Right lobe of liver (tissue), 6 donors: ENCODE measurements at regions not wholly inside any gene's neighbourhood (a gene's known extent, or its start where the extent isn't known, plus 50 kb on each side); places are given as distances from the start of the nearest gene placed in this dataset.

Experiments
- ATAC-seq, 4 donors: fragments of 200-7000 bp; cut with Tn5 transposase; one replicate each; pipeline ENCODE4 v1.9.1; 2020; ENCODE audit warnings: mild to moderate bottlenecking in 4 of 4, moderate library complexity in 4 of 4
- DNase-seq, 3 donors: peaks; one replicate each; pipeline ENCODE4 v3.0.0-alpha.2; 2020
- H3K27ac ChIP-seq, 3 donors: fragments of 200-600 bp; one replicate each; pipeline ENCODE4 v1.8.0; 2022
- H3K27me3 ChIP-seq, 2 donors: fragments of 200-600 bp; one replicate each; pipeline ENCODE4 v1.8.0; 2022
- H3K36me3 ChIP-seq, 4 donors: fragments of 200-600 bp; sonication (generic) in 1 of 4; one replicate each; pipeline versions ENCODE4 v1.5.1 to v1.8.0; 2017 to 2022; ENCODE audit warnings: control low read depth in 1 of 4
- H3K4me1 ChIP-seq, 4 donors: fragments of 200-600 bp; sonication (generic) in 1 of 4; one replicate each; pipeline versions ENCODE4 v1.5.1 to v1.8.0; 2017 to 2022; ENCODE audit warnings: control low read depth in 1 of 4
- H3K4me3 ChIP-seq, 3 donors: fragments of 200-600 bp; one replicate each; pipeline ENCODE4 v1.8.0; 2022
- H3K9me3 ChIP-seq, 4 donors: fragments of 200-600 bp; sonication (generic) in 1 of 4; one replicate each; pipeline versions ENCODE4 v1.5.1 to v1.8.0; 2017 to 2022; ENCODE audit warnings: control low read depth in 1 of 4
- POLR2A ChIP-seq: fragments of 450-650 bp; IDR thresholded peaks from one replicate; pipeline ENCODE4 v1.6.1; 2017; ENCODE audit warnings: antibody characterized with exemption, mild to moderate bottlenecking
- WGBS: methylation state at CpG from one replicate; pipeline ENCODE4 v1.1.6; 2018; ENCODE audit warnings: low coverage, low lambda C conversion rate; ENCODE audit not compliant: insufficient coverage; ENCODE audit errors: missing lambda C conversion rate; 5-methylcytosine and 5-hydroxymethylcytosine counted together
- intact Hi-C, 2 donors: fragments of 100-400 bp; cut with DNase I; formaldehyde crosslinking; loops; one replicate each; pipeline versions ENCODE4 v1.11.2 to v1.14.1; 2022
- TF ChIP-seq, protein P1 (sequence below), 4 donors: fragments of 200-600 bp in 3 of 4; fragments of 450-650 bp in 1 of 4; IDR thresholded peaks; one replicate each; pipeline versions ENCODE4 v1.5.1 to v1.8.0; 2016 to 2022; ENCODE audit warnings: antibody characterized with exemption in 4 of 4, mild to moderate bottlenecking in 2 of 4
- donor health status: DM: no; HTN: yes; CAD: no.
- donor health status: DM: no; HTN: no; CAD: no.
- donor health status: DM: no; HTN: no; CAD: no.
- donor health status: DM: no; HTN: yes; CAD: no.
- donor health status: DM: no; HTN: yes; CAD: no.

DNA sequence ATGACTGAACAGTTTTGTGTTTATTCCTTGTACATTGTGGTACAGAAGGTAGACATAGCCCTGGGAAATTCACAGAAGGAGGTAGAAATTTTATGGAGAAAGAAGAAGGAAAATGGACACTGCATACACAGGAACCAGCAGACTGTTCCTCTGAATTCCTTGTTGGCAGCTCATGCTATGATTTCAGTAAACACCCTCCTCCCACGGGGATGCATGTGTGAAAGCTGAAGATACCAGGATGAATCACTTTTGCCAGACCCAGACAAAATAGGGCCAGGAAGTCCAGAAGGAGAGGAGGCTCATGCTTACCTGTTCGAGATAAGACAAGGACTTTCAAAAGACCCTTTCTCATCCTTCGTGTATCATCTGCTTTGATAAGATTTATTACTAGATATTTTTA lies 110.3 kb upstream of the GGTLC1 start:
- ATAC-seq (no peak), DNase-seq (no peak)
- intact Hi-C loops: no loop called here
- H3K36me3 ChIP-seq: no peaks in the 10 kb centered on the region
- TF ChIP-seq POLR2A: no peak
- TF ChIP-seq, protein P1, sequence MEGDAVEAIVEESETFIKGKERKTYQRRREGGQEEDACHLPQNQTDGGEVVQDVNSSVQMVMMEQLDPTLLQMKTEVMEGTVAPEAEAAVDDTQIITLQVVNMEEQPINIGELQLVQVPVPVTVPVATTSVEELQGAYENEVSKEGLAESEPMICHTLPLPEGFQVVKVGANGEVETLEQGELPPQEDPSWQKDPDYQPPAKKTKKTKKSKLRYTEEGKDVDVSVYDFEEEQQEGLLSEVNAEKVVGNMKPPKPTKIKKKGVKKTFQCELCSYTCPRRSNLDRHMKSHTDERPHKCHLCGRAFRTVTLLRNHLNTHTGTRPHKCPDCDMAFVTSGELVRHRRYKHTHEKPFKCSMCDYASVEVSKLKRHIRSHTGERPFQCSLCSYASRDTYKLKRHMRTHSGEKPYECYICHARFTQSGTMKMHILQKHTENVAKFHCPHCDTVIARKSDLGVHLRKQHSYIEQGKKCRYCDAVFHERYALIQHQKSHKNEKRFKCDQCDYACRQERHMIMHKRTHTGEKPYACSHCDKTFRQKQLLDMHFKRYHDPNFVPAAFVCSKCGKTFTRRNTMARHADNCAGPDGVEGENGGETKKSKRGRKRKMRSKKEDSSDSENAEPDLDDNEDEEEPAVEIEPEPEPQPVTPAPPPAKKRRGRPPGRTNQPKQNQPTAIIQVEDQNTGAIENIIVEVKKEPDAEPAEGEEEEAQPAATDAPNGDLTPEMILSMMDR (IDR thresholded peaks at IDR 0.05): no peak
- no peaks in the 10 kb centered on the region for H3K27me3 ChIP-seq
- no peak overlapping the region for H3K27ac ChIP-seq
- 45% methylated on average over 3 of the region's 3 CpGs for WGBS
- no peaks in the 10 kb centered on the region for H3K9me3 ChIP-seq
- no peak overlapping the region for H3K4me3 ChIP-seq
- H3K4me1 ChIP-seq: peaks cover 0 to 24% (median 3%) of the 10 kb centered on the region in 4 donors

DNA sequence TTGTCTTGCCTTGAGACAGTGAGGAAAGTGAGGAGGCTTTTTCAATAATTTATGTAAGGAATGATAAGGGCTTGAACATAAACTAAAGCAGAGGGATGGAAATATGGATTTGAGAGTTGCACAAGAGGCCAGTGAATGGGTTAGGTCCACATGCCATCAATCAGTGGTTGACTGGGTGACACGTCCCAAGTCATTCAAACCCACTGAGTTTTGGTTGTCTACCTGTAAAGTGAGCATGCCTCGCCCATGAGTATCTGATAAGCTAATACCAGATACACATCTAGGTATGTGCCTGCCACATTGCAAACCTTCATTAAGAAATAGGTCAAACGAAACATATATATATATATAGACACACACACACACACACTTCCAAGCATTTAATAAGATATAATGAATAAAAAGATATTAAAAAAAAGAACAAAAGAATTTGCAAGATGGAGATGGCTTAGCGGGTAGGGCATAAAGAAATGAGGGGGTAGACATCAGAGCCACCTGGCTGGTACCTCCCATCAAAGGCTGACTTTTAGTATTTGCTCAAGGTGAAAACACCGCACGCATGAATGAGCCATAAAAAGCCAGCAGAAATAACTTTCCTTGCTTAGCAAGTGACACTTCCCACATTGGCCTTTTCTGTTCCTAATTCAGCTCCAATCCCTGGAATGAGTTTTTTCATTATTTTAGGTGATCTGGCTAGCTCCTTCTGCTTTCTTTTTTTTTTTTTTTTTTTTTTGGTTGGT lies 109.1 kb upstream of the GGTLC1 start:
- no peak overlapping the region for H3K27ac ChIP-seq
- H3K9me3 ChIP-seq: no peaks in the 10 kb centered on the region
- intact Hi-C loops: no loop called here
- no peak overlapping the region for H3K4me3 ChIP-seq
- H3K36me3 ChIP-seq: no peaks in the 10 kb centered on the region
- 81% methylated on average over 5 of the region's 6 CpGs for WGBS
- no peaks in the 10 kb centered on the region for H3K27me3 ChIP-seq
- DNase-seq: no peak
- TF ChIP-seq POLR2A: no peak
- TF ChIP-seq, protein P1 (IDR thresholded peaks at IDR 0.05): no peak
- ATAC-seq: no peak
- H3K4me1 ChIP-seq: peaks cover 0 to 12% (median 0%) of the 10 kb centered on the region in 4 donors

DNA sequence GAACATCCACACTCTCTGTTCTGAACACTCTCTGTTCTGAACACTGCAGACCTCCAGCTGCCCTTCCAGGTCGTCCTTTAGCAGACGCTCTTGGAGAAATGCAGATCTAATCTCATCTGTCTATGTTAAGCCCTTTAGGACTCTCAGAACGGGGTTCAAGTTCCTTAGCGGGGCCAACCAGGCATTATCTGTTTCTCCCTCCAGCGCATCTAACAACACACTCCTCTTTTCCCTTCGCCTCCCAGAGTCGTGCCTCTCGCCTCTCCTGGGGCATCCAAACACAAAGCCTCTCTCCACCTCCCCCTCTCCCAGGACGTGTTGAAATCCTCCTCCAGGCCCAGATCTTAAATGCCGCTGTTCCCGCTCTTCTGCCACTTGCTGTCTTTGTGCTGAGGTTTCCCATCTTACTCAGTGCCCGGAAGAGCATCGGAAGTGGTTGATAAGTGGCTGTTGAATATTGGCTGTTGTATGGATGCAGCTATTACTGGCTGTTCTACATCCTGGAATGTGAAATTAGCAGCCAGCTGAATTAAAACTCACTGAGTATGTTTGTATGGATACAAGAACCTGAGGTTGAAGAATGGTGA lies 108.4 kb upstream of the GGTLC1 start:
- Histone ChIP-seq H3K4me1 (peaks cover 0 to 4% (median 0%) of the 10 kb centered on the region in 4 donors), H3K27ac (no peak overlapping the region), H3K4me3 (no peak overlapping the region), H3K36me3 (no peaks in the 10 kb centered on the region), H3K27me3 (no peaks in the 10 kb centered on the region), H3K9me3 (no peaks in the 10 kb centered on the region)
- WGBS: 75% methylated on average over 13 of the region's 13 CpGs
- ATAC-seq: no peak
- no peak for DNase-seq
- intact Hi-C loops: no loop called here
- no peak for TF ChIP-seq POLR2A
- TF ChIP-seq, protein P1 (IDR thresholded peaks at IDR 0.05): no peak

DNA sequence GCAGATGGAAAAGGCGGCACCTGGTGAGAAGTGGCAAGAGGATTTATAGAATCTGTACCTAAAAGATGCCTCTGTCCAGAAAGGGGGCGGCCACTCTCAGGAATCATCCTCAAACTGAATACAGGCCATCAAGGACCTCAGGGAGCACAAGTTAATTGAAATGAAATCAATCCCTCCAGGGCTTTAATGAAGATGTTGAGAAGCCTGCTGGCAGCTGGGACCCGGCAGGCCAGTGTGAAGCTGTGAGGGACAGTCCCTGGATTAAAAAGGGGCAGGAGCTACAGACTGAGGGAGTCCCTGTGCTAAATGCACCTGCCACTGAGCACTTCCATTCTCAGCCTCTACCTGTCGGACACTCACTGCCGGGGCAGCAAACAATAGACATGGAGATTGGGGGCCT lies 107.7 kb upstream of the GGTLC1 start:
- ATAC-seq: no peak
- intact Hi-C loops: no loop called here
- no peaks in the 10 kb centered on the region for H3K36me3 ChIP-seq
- no peaks in the 10 kb centered on the region for H3K9me3 ChIP-seq
- no peak overlapping the region for H3K27ac ChIP-seq
- no peaks in the 10 kb centered on the region for H3K4me1 ChIP-seq
- 76% methylated on average over 2 of the region's 5 CpGs for WGBS
- DNase-seq: no peak
- H3K4me3 ChIP-seq: no peak overlapping the region
- no peak for TF ChIP-seq POLR2A
- TF ChIP-seq, protein P1 (IDR thresholded peaks at IDR 0.05): no peak
- H3K27me3 ChIP-seq: no peaks in the 10 kb centered on the region
